Stomach (tissue), 8 donors: ENCODE measurements at regions not wholly inside any gene's neighbourhood (a gene's known extent, or its start where the extent isn't known, plus 50 kb on each side); places are given as distances from the start of the nearest gene placed in this dataset.

Experiments used
- DNase-seq, 2 donors: peaks; one replicate each; pipeline versions ENCODE4 v3.0.0 to v3.0.0-alpha.2; 2013 to 2019
- H3K27ac ChIP-seq, 5 donors: fragments of 200-600 bp in 4 of 5; sonication (generic) in 4 of 5; one replicate each; pipeline ENCODE4 v1.5.1; 2013 to 2019; ENCODE audit warnings: mild to moderate bottlenecking in 1 of 5, moderate library complexity in 1 of 5
- H3K27me3 ChIP-seq, 3 donors: fragments of 200-600 bp; sonication (generic); one replicate each; pipeline ENCODE4 v1.5.1; 2017 to 2019; ENCODE audit warnings: mixed run types in 1 of 3
- H3K36me3 ChIP-seq, 4 donors: fragments of 200-600 bp; sonication (generic); 1 replicate in 3 of 4; 2 replicates in 1 of 4; pipeline ENCODE4 v1.5.1; 2016 to 2019
- H3K4me1 ChIP-seq, 4 donors: fragments of 200-600 bp; sonication (generic); one replicate each; pipeline ENCODE4 v1.5.1; 2016 to 2019
- H3K4me3 ChIP-seq, 4 donors: fragments of 200-600 bp; sonication (generic) in 3 of 4; one replicate each; pipeline ENCODE4 v1.5.1; 2016 to 2019; ENCODE audit warnings: mild to moderate bottlenecking in 1 of 4
- H3K9me3 ChIP-seq, 4 donors: fragments of 200-600 bp; sonication (generic); one replicate each; pipeline ENCODE4 v1.5.1; 2016 to 2019
- CTCF ChIP-seq, 7 experiments: fragments of 450-650 bp in 4 of 7; fragments of 200-600 bp in 3 of 7; sonication (generic) in 3 of 7; IDR thresholded peaks; one replicate each; pipeline ENCODE4 v1.5.1; 2016 to 2019; ENCODE audit warnings: antibody characterized with exemption in 7 of 7, control low read depth in 2 of 7, mild to moderate bottlenecking in 1 of 7
- EP300 ChIP-seq: sonication (generic); formaldehyde crosslinking; IDR thresholded peaks from one replicate; pipeline ENCODE4 v1.6.1; 2017; ENCODE audit warnings: antibody characterized with exemption
- POLR2A ChIP-seq, 4 donors: fragments of 450-650 bp; IDR thresholded peaks; one replicate each; pipeline ENCODE4 v1.6.1; 2016; ENCODE audit warnings: antibody characterized with exemption in 4 of 4, control low read depth in 2 of 4, mild to moderate bottlenecking in 1 of 4, moderate library complexity in 1 of 4
- POLR2AphosphoS5 ChIP-seq, 3 donors: sonication (generic); formaldehyde crosslinking; IDR thresholded peaks; one replicate each; pipeline ENCODE4 v1.6.1; 2016; ENCODE audit warnings: antibody characterized with exemption in 3 of 3
- WGBS, 5 donors: extraction: QIAGEN DNeasy Blood & Tissue Kit in 3 of 5; methylation state at CpG; one replicate each; pipeline versions ENCODE4 v1.1.5 to v1.1.7; 2013 to 2018; 5-methylcytosine and 5-hydroxymethylcytosine counted together
- intact Hi-C: fragments of 100-400 bp; cut with DNase I; formaldehyde crosslinking; loops from one replicate; pipeline ENCODE4 v1.15.1; 2023; ENCODE audit warnings: low total_unique reads
- donor health status: healthy with polysubstance abuse.
- donor health status: Bipolar disorder and iron deficiency.
- donor health status: healthy.

GRCh38 chr17:55962951-55963401, 190.3 kb upstream of the ANKFN1 start:
- TF ChIP-seq POLR2A (IDR thresholded peaks at IDR 0.05): no peak
- TF ChIP-seq POLR2AphosphoS5 (IDR thresholded peaks at IDR 0.05): no peak
- no peak for TF ChIP-seq CTCF (IDR thresholded peaks at IDR 0.05)
- no peak for TF ChIP-seq EP300
- no peaks in the 10 kb centered on the region for H3K9me3 ChIP-seq
- H3K4me3 ChIP-seq: no peak overlapping the region
- WGBS, 5 donors: 19 to 48% (median 32%) methylated on average over 6 of the region's 6 CpGs
- peak in 1 of 2 donors; percentile 36 for DNase-seq
- no peaks in the 10 kb centered on the region for H3K27me3 ChIP-seq
- peaks cover 0 to 3% (median 0%) of the 10 kb centered on the region in 4 donors for H3K4me1 ChIP-seq
- intact Hi-C loops: no loop called here
- no peaks in the 10 kb centered on the region for H3K36me3 ChIP-seq
- no peak overlapping the region for H3K27ac ChIP-seq

GRCh38 chr17:55964191-55964590, 189.1 kb upstream of the ANKFN1 start:
- no peak overlapping the region for H3K4me3 ChIP-seq
- no peaks in the 10 kb centered on the region for H3K36me3 ChIP-seq
- no peak overlapping the region for H3K27ac ChIP-seq
- TF ChIP-seq CTCF (IDR thresholded peaks at IDR 0.05): no peak
- no peak for TF ChIP-seq POLR2AphosphoS5 (IDR thresholded peaks at IDR 0.05)
- no peak for TF ChIP-seq EP300
- TF ChIP-seq POLR2A (IDR thresholded peaks at IDR 0.05): no peak
- 87 to 93% (median 93%) methylated on average over 5 of the region's 5 CpGs for WGBS, 5 donors
- H3K9me3 ChIP-seq: no peaks in the 10 kb centered on the region
- peaks cover 0 to 3% (median 0%) of the 10 kb centered on the region in 4 donors for H3K4me1 ChIP-seq
- intact Hi-C loops: no loop called here
- no peak for DNase-seq
- H3K27me3 ChIP-seq: no peaks in the 10 kb centered on the region

GRCh38 chr17:55965051-55965450, 188.2 kb upstream of the ANKFN1 start:
- Histone ChIP-seq H3K36me3 (no peaks in the 10 kb centered on the region), H3K27me3 (no peaks in the 10 kb centered on the region), H3K4me1 (peaks cover 0 to 3% (median 0%) of the 10 kb centered on the region in 4 donors), H3K27ac (no peak overlapping the region), H3K9me3 (no peaks in the 10 kb centered on the region), H3K4me3 (no peak overlapping the region)
- intact Hi-C loops: no loop called here
- TF ChIP-seq EP300 (no peak), POLR2AphosphoS5 (IDR thresholded peaks at IDR 0.05) (no peak), POLR2A (IDR thresholded peaks at IDR 0.05) (no peak), CTCF (IDR thresholded peaks at IDR 0.05) (no peak)
- no peak for DNase-seq

- Histone ChIP-seq H3K9me3 (no peaks in the 10 kb centered on the region), H3K4me1 (no peaks in the 10 kb centered on the region), H3K27me3 (no peaks in the 10 kb centered on the region), H3K4me3 (no peak overlapping the region), H3K27ac (no peak overlapping the region), H3K36me3 (no peaks in the 10 kb centered on the region)
- WGBS, 5 donors: 49 to 71% (median 64%) methylated on average over 3 of the region's 3 CpGs
- TF ChIP-seq POLR2AphosphoS5 (IDR thresholded peaks at IDR 0.05) (no peak), POLR2A (IDR thresholded peaks at IDR 0.05) (no peak), CTCF (IDR thresholded peaks at IDR 0.05) (no peak), EP300 (no peak)
- no peak for DNase-seq
- intact Hi-C loops: no loop called here
Measured at GRCh38 chr17:55969562-55970324, 183.5 kb upstream of the ANKFN1 start.
